Loucy (cell line): ENCODE measurements at regions not wholly inside any gene's neighbourhood (a gene's known extent, or its start where the extent isn't known, plus 50 kb on each side); places are given as distances from the start of the nearest gene placed in this dataset.

Source experiments
- H2AFZ ChIP-seq: fragments of 200-600 bp; sonication (generic); 2 replicates; pipeline ENCODE4 v1.6.0; 2016; ENCODE audit warnings: antibody characterized with exemption, mild to moderate bottlenecking, low read length, moderate library complexity
- H3F3A ChIP-seq: fragments of 200-600 bp; 2 replicates; pipeline ENCODE4 v1.6.0; 2016; ENCODE audit warnings: antibody characterized with exemption, low read depth, mild to moderate bottlenecking
- H3K27me3 ChIP-seq: fragments of 200-600 bp; sonication (generic); 2 replicates; pipeline ENCODE4 v1.6.1; 2014; ENCODE audit warnings: low read length, mild to moderate bottlenecking; ENCODE audit not compliant: insufficient read depth, poor library complexity, severe bottlenecking
- H3K36me3 ChIP-seq: fragments of 200-600 bp; sonication (generic); 2 replicates; pipeline ENCODE4 v1.6.1; 2016; ENCODE audit warnings: low read length; ENCODE audit not compliant: insufficient read depth
- H3K4me1 ChIP-seq: fragments of 200-600 bp; sonication (generic); 2 replicates; pipeline ENCODE4 v1.5.1; 2014; ENCODE audit warnings: low read length, mild to moderate bottlenecking; ENCODE audit not compliant: insufficient read depth, poor library complexity, severe bottlenecking
- H3K4me2 ChIP-seq: fragments of 200-600 bp; sonication (generic); 2 replicates; pipeline ENCODE4 v1.6.0; 2014; ENCODE audit warnings: antibody characterized with exemption, low read length, low read depth, mild to moderate bottlenecking; ENCODE audit not compliant: poor library complexity, severe bottlenecking
- H3K4me3 ChIP-seq: fragments of 200-600 bp; sonication (generic); 2 replicates; pipeline ENCODE4 v1.5.1; 2014; ENCODE audit warnings: low read length, mild to moderate bottlenecking, mixed read lengths; ENCODE audit not compliant: poor library complexity, severe bottlenecking
- H3K79me2 ChIP-seq: fragments of 200-600 bp; sonication (generic); 2 replicates; pipeline ENCODE4 v1.6.1; 2014; ENCODE audit warnings: low read length; ENCODE audit not compliant: insufficient read depth
- H3K9ac ChIP-seq: fragments of 200-600 bp; sonication (generic); 2 replicates; pipeline ENCODE4 v1.6.0; 2014; ENCODE audit warnings: mild to moderate bottlenecking, low read depth, low read length, moderate library complexity; ENCODE audit not compliant: poor library complexity, severe bottlenecking
- H3K9me2 ChIP-seq: fragments of 200-600 bp; sonication (generic); replicated peaks from 2 replicates; pipeline ENCODE4 v1.6.1; 2016; ENCODE audit warnings: low read depth, low read length, mixed read lengths
- H3K9me3 ChIP-seq: fragments of 200-600 bp; sonication (generic); 2 replicates; pipeline ENCODE4 v1.6.1; 2014; ENCODE audit warnings: mild to moderate bottlenecking, antibody characterized with exemption, low read length, low read depth; ENCODE audit not compliant: insufficient read depth
- H4K20me1 ChIP-seq: fragments of 200-600 bp; sonication (generic); 2 replicates; pipeline ENCODE4 v1.6.0; 2014; ENCODE audit warnings: antibody characterized with exemption, low read length, mild to moderate bottlenecking; ENCODE audit not compliant: insufficient read depth, poor library complexity, severe bottlenecking
- CTCF ChIP-seq: fragments of 200-600 bp; sonication (generic); conservative IDR thresholded peaks from 2 replicates; pipeline ENCODE4 v1.5.1; 2014; ENCODE audit warnings: mild to moderate bottlenecking, antibody characterized with exemption, low read length
- EZH2phosphoT487 ChIP-seq: fragments of 200-600 bp; IDR thresholded peaks from 2 replicates; pipeline ENCODE4 v1.6.1; 2018; ENCODE audit warnings: antibody characterized with exemption, mild to moderate bottlenecking, moderate library complexity, borderline replicate concordance

GRCh38 chr7:156515911-156516790 lies 124.4 kb upstream of the RNF32 start:
- peaks cover 2% of the 10 kb centered on the region; the same call in 1 of the 2 replicates for H3K9me3 ChIP-seq
- TF ChIP-seq EZH2phosphoT487 (no peak), CTCF (no peak)
- H3K79me2 ChIP-seq = no peaks in the 10 kb centered on the region
- no peak overlapping the region for H3K9ac ChIP-seq
- H3K4me2 ChIP-seq = no peak overlapping the region
- no peaks in the 10 kb centered on the region for H3F3A ChIP-seq
- no peaks in the 10 kb centered on the region for H3K9me2 ChIP-seq
- H3K36me3 ChIP-seq = no peaks in the 10 kb centered on the region
- H3K4me1 ChIP-seq = no peaks in the 10 kb centered on the region
- no peak overlapping the region for H3K4me3 ChIP-seq
- no peaks in the 10 kb centered on the region for H3K27me3 ChIP-seq
- no peak overlapping the region for H2AFZ ChIP-seq
- no peaks in the 10 kb centered on the region for H4K20me1 ChIP-seq

- Histone ChIP-seq H3K9ac (no peak overlapping the region), H3K79me2 (no peaks in the 10 kb centered on the region), H3K4me2 (no peak overlapping the region), H3K9me3 (peaks cover 8% of the 10 kb centered on the region), H3K4me1 (no peaks in the 10 kb centered on the region), H3K36me3 (no peaks in the 10 kb centered on the region), H3F3A (no peaks in the 10 kb centered on the region), H2AFZ (no peak overlapping the region), H3K27me3 (no peaks in the 10 kb centered on the region), H3K9me2 (no peaks in the 10 kb centered on the region), H3K4me3 (no peak overlapping the region), H4K20me1 (no peaks in the 10 kb centered on the region)
- TF ChIP-seq CTCF (no peak), EZH2phosphoT487 (no peak)
Measured at GRCh38 chr7:156514851-156515250, 125.7 kb upstream of the RNF32 start.

GRCh38 chr7:156511426-156511825 lies 129.1 kb upstream of the RNF32 start:
- no peak overlapping the region for H2AFZ ChIP-seq
- H3K9me3 ChIP-seq = peaks cover 8% of the 10 kb centered on the region; the same call in 1 of the 2 replicates
- H3K79me2 ChIP-seq = no peaks in the 10 kb centered on the region

More at GRCh38 chr7:156511426-156511825, 129.1 kb upstream of the RNF32 start:
- Histone ChIP-seq H3F3A (no peaks in the 10 kb centered on the region), H3K9me2 (no peaks in the 10 kb centered on the region), H3K9ac (no peak overlapping the region), H3K27me3 (no peaks in the 10 kb centered on the region), H4K20me1 (no peaks in the 10 kb centered on the region), H3K4me3 (no peak overlapping the region), H3K4me2 (no peak overlapping the region), H3K36me3 (no peaks in the 10 kb centered on the region), H3K4me1 (no peaks in the 10 kb centered on the region)
- TF ChIP-seq EZH2phosphoT487 (no peak), CTCF (no peak)
